GM18907 (cell line): ENCODE measurements at regions not wholly inside any gene's neighbourhood (a gene's known extent, or its start where the extent isn't known, plus 50 kb on each side); places are given as distances from the start of the nearest gene placed in this dataset.

Experiments
- ATAC-seq: cut with Tn5 transposase; IDR thresholded peaks from one replicate; pipeline ENCODE4 v1.9.1; 2021; ENCODE audit warnings: mild to moderate bottlenecking, moderate library complexity; ENCODE audit not compliant: unreplicated experiment

DNA sequence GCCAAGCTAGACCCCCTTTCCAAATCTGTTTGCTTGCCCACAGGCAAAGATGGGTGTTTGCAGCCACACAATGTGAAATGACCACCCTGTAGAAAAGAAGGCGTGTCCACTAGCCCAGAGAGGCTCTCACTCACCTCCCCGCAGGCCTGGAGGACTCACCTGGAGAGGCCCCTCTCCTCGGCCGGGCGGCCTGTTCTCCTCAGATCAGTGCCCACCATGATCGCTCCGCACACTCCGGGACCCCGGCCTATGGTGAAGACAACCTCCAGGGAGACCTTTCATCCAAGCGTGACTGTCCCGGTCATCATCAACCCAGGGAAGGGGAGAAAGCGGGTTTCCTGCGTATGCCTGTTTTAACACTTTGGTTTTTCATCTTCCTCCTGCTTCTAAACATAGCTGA is 328.7 kb upstream of the SALL3 start:
- no peak for ATAC-seq

DNA sequence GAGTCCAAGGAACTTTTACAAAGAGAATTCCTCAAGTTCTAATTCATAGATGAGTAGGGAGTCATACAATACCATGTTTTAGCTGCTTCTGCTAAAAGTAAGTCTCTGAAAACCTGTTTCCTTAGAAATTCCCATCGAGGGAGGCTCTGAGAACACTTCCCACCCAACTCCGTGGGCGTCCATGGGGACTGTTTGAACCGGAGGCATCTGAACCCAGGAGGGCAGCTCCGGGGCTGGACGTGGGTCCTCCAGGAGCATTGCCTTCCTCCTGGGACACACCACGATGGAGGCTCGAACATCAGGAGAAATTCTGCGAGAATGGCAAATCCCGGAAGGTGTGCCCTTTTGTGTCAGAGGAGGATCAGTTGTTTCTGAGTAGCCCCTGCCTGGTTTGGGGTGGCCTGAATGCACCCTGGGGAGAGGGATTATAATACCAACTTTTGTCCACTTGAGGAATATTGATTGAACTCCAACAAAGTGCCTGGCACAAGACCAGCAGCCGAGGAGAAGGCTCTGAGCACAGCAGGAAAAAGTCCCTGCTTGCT is 327.5 kb upstream of the SALL3 start:
- ATAC-seq = no peak

DNA sequence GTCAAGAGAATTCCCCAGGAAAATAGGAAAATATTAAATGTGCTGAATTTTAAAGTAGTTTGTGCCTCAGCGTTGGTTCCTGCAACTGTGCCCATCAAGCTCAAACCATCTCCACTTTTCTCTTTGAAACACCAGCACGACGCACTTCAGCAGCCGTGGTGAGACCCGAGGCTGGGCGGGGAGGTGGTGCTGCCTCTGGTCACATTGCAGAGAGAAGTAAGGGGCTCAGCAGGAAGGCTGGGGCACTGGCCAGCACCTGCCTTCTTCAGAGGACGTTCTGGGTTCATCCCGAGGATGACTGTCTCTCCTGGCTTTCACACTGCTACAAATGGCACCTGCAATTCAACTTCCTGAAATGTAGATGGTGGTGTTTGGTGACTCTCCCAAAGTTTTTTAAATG is 323.7 kb upstream of the SALL3 start:
- no peak for ATAC-seq

DNA sequence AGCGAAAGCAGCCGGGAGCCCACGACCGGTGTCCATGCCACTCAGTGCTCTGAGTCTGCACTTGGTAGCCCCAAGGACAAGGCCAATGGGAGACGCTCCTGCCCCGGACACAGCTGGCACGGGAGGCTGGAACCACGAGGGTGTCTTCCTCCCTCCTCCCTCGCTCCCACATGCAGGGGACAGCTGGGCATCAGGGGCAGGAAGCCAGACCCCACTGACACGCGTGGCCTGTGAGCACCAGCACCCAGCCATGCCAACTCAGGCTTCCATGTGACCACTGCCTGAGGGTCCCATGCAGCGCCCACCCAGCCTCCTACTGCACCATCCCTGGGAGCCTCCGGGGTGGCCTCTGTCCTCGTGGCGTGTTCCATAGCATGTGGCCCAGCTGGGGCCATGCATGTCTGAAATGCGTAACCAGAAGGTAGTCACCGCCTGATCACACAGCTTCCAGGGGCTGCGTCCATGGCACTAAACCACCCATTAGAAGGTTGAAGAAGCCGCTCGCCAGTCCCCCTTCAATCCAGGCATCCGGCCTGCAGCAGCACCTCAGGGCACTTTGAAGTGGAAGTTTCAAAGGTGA is 323.2 kb upstream of the SALL3 start:
- ATAC-seq = no peak

DNA sequence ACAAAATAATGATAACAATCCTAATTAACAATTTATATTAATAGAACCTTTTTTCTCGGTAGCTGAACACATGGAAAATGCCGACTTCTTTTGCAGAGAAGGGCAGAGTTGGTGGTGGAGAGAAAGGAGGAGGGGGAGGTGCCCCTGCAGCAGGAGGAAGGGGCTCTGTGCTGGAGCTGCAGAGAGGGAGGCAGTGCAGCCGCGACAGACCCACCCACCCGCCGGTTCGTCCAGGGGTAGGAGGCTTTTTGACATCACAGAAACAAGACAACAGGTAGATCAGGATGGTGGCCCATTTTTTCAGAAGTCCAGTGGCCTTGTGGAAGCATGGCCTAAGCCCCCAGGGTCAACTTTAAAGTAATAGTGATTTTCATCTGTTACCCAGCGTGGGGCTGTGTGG is 321.1 kb upstream of the SALL3 start:
- no peak for ATAC-seq

DNA sequence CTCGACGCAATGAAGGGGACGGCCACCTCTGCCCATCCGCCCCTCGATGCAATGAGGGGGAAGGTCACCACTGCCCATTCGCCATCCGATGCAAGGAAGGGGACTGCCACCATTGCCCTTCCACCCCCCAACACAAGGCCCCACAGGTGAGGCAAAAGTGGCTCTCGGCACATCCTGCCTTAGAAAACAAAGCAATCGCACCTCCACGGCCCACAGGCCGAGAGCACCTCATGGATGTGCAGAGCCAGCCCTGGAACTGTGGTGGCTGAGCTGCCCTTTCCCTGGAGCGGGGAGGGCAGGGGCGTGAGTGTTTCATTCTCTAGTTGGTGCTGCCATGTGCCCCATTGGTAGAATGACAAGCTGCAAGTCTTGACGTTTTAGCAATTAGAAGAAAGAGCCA is 320.6 kb upstream of the SALL3 start:
- ATAC-seq = no peak

DNA sequence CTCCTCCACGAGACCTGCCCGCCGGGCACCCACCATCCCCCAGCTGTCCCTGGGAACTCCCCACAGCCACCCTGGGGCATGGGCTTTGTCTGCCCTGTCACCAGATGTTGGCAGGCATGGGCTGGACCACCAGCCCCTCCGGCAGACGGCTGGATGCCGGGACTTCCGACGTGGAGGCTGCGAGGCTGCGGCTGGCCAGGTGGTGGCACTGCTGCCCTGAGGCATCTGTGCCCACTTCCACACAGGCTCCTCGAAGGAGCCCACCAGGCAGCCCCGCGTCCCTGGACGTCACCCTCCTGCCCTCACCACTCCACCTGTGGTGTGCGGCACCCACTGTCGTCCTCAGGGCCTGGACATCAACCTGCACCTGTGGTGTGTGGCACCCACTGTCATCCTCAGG is 319.9 kb upstream of the SALL3 start:
- no peak for ATAC-seq

DNA sequence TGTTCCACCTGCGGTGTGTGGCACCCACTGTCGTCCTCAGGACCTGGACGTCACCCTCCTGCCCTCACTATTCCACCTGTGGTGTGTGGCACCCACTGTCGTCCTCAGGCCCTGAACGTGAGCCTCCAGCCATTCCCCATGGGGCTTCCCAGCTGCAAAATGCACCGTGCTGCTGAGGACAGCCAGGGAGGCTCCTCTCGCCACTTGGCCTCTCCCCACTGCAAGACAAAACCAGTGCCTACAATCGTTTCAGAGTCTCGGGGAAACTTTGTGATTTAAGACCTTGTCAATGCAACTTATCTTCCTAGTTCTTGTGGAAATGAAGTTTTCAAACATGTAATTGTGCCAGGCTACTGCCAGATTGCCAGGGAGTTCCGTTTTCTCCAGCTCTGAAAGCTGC is 319.3 kb upstream of the SALL3 start:
- ATAC-seq = no peak

DNA sequence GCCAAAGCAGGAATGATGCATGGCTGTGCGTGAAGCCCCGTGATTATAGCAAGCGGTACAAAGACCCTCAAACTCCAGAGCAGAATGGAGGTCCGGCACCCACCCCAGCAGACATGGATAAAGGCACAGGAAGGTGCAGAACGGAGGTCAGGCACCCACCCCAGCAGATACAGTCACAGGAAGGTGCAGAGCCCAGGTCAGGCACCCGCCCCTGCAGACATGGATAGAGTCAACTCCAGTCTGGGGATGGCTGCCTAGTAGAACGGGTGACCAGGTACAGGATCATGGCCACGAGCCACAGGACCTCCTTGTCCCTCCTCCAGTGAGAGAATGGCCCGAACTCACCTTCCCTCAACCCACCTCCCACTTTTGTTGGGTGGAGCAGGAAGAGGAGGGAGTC is 318.3 kb upstream of the SALL3 start:
- no peak for ATAC-seq

DNA sequence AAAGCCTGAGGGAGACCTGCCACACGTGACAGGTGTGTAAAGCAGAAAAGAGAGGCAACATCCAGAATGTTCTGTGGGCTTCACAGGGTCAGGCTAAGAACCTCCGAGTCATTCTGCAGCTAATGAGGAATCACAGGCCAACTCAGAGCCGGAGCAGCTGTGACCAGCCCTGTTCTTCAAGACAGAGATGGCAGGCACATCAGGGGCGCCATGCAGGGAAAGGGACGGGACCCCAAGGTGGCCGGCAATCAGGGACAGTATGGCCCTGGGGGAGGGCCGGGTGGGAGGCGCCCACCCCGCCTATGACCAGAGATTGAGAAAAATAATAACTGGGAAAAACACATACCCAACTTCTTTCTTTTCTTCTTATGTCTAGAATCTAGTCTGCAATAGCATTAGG is 316.7 kb upstream of the SALL3 start:
- no peak for ATAC-seq

DNA sequence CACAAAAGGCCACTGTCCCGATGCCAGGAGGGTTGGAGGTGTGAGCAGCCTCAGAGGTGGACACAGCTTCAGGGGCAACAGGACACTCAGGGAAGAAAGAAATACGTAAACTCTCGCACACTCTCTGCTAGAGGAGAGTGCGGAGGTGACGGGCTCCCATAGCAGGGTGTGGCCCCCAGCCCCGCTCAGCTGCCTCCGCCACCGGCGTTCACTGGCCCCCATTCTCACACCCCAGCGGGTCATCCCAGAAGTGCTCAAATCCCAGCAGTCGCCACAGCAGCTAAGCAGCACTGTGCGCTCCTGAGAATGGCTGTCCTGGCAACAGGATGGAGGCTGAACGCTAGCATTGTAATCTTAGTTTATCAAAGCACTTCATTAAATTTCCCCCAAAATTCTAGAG is 315.6 kb upstream of the SALL3 start:
- no peak for ATAC-seq

DNA sequence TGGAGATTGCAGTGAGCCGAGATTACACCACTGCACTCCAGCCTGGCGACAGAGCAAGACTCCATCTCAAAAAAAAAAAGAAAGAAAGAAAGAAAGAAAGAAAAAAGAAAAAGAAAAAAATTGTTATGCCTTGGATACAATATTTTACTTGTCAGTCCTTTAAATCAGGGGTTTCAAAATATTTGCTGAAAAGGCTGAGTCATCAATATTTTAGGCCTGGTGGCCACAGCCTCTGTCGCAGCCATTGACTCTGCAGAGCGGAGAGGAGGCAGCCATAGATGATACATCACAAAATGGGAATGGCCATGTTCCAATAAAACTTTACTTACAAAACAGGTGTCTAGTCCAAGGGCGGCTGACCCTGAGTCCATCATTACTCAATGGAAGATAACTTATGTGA is 314.8 kb upstream of the SALL3 start:
- ATAC-seq = no peak

DNA sequence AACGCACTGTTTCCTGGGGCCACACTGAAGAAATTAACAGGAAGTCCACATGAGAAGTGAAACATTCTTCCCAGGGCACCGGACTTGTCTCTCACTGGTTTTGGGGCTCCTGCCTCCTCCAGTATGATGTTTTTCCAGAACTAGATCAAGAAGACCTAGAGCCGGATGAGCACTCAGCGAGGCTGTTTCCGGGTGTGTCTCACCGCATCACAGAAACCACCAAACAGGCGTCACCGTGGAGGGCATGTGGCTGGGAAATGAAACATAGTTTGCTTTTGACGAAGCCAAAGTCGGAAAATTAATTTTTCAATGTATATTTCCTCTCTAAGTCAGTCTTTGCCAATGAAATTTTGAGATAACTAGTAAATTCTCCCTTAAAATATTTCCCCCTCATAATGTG is 314.0 kb upstream of the SALL3 start:
- ATAC-seq = no peak

DNA sequence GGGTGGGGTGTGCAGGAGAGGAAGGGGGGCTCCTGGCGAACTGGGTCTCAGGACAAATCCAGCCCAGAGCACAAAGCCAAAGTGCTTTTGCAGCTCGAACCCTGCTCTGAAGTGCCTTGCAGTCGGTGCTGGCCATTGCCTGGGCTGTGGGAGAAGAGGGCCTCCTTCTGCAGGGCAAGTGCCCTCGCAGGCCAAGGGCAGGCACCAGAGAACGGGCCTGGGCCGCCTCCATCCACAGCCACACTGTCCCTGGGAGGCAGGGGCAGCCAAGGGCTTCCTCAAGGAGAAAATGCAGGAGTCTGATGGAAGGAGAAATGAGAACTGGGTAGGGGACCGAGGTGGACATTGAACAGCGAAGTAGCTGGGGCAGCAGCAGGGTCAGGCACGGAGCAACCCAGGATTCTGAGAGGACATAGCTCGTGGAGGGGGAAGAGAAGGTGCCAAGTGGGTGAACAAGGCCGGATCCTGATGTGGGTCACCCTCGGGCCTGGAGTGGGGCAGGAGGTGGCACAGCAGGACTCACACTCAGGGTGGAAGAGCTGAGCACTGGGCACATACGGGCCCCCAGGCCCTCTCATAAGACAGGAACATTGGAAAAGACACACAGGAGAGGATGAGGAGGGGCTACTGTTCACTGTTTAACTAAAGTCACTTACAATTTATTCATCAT is 312.8 kb upstream of the SALL3 start:
- ATAC-seq = no peak

DNA sequence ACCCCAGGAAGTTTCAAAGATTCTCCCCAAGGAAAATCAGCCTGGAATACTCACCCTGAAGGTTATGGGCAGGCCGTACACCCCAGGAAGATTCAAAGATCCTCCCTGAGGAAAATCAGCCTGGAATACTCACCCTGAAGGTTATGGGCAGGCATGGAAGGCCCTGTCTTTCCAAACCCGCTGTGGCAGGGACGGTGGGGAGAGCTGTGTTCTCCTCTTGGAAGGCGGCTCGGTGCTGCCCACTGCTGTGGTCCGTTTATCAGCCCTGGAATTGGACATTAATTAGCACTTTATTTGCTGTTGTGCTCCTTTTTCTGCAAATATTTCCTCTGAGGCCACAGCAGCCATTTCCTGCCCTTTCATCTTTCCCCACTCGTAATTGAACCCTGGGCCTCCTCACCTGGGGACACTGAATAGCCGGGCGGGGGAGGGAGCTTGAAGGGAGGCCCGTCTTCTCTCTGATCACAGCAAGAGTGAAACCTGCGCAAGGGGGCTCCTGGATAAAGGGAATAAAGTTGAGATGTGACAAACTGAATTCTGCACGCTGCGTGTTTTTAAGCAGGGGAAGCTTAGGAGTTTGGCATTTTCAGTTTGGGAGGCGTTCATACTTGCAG is 308.7 kb upstream of the SALL3 start:
- ATAC-seq = no peak

DNA sequence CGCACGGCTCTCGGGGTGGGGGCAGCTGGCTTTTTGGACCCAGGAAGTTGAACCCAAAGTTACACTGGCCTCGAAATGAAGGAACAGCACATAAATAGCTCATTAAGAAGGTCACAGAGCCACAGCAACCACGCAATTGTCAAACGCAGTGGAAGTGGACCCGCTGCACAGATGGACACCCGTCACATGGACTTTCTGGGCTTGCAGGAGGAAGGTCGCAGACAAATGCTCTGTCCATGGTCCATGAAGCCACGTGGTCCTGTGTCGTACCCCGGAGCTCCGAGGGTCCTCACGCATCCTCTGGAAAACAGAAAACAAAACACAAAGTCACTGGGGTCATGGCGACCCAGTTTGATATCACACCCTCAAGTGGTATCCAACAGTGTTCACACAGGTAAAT is 308.1 kb upstream of the SALL3 start:
- no peak for ATAC-seq

DNA sequence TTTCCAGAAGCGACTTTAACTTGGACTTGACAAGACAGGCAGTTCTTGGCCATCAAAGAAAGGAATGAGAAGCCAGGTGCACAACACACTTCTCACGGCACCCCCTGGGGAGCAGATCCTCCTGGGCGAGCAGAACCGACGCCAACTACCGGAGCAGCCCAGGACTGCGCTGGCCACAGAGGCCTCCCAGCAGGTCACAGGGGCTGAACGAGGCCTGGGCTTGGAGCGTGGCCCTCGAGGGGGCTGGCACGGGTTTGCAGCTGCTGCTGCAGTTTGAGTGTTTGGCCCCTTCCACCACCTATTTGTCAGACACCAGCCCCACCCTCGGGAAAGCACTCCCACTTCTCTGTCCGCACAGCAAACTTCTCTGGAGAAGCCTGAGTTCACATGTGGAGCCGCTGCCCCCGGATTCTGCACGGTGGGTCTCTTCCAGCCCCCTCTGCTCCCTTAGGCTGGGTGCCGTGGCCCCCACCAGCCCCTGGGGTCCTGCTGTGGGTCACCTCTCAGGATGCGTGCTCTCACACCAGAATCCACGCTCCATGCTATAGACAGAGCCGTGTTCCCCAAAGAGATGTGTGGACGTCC is 306.7 kb upstream of the SALL3 start:
- no peak for ATAC-seq

DNA sequence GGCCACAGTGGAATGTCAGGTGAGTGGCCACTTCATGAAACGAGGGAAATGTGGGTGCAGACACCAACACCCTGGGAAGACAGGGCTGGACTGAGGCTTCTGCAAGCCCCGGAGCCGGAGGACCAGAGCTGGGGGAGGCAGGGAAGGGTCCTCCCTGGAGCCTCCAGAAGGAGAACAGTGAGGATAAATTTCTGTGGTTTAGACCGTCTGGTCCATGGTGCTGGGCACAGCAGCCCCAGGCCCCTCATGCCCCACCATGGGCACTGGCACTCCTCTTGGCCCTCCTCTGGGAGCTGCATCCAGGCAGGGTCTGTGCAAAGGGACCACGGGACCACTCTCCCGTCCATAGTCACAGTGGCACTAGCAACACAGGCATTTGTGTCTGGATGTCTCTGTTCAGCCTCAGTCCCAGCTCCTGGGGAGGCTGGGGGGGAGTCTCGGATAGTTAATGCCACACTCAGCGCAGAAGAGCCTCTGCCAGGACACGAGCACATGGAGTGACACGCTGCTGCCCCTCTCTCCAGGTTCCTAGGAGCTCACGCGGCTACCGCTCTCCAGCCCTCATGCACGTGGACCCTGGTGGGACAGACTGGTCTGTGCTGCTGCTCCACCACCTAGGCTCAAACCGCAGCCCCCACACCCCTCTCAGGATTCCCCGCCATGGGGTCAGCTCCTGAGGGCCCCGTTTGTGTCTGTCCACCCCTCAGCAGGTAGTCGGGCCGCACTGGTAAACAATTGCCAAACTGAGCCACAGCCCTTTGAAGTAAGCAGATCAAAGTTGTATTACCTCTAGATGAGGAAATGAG is 305.9 kb upstream of the SALL3 start:
- no peak for ATAC-seq

DNA sequence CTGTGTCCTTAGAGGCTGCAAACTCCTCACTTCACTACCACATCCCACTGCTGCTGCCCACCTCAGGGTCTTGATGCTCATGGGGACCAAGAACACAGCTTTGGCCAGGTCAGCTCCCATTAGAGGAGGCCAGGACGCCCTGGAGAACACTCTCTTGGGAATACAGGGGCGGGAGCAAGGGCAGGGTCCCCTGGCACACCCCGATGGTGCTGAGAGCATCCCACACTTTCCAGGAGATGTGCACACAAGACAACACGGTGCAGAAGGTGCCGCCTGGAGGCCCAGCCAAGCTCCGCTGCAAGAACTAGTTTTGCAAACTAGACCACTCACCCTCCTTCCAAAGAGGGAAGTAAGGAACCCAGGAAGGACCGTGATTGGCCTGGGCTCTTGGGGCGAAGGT is 304.4 kb upstream of the SALL3 start:
- ATAC-seq = no peak

DNA sequence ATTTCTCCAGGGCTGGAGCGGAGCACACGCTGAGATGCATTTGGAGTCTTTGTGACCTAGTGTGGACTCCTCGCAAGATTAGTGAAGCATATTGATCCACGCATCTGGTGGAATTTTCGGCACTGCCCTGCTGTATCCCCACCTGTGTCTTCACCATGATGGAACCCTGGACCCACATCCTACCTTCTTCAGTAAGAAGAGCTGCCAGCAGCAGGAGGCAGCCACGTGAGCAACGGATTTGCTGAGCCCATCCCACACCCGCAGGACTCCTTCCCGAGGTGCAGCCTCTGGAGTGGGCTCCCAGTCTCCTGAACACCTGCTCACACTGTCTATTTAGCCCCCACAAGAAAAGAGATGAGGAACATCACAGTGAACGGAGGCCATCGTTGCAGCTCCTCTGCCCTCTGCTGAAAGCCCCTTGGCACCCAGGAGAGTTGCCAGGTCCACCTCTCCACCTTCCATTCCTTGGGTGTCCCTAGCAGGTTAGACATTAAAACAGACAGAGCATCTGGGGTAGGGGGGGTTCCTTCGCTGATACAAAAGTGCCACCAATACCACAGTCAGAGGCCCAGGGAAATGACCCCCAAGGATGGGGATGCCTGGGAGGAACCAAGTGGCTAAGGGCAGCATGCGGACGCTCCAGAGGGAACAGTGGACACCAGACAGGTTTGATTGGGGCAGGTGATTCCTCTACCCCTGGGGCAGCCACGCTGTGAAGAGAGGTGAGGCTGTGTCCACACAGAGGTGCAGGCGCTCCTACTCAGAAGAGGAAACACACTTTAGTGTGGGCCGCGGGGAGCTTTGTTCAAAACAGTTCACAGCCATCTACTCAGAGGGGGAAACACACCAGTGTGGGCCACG is 302.8 kb upstream of the SALL3 start:
- ATAC-seq = no peak
